Lower leg skin (tissue), 3 donors: ENCODE measurements at regions not wholly inside any gene's neighbourhood (a gene's known extent, or its start where the extent isn't known, plus 50 kb on each side); places are given as distances from the start of the nearest gene placed in this dataset.

Experiments
- POLR2A ChIP-seq, 2 donors: fragments of 450-650 bp; IDR thresholded peaks; one replicate each; pipeline ENCODE4 v1.6.1; 2016 to 2017; ENCODE audit warnings: antibody characterized with exemption in 2 of 2, mild to moderate bottlenecking in 1 of 2, moderate library complexity in 1 of 2
- TF ChIP-seq, protein P1 (sequence below), 3 donors: fragments of 450-650 bp; IDR thresholded peaks; one replicate each; pipeline ENCODE4 v1.5.1; 2016; ENCODE audit warnings: antibody characterized with exemption in 3 of 3, mild to moderate bottlenecking in 3 of 3, moderate library complexity in 2 of 3

DNA sequence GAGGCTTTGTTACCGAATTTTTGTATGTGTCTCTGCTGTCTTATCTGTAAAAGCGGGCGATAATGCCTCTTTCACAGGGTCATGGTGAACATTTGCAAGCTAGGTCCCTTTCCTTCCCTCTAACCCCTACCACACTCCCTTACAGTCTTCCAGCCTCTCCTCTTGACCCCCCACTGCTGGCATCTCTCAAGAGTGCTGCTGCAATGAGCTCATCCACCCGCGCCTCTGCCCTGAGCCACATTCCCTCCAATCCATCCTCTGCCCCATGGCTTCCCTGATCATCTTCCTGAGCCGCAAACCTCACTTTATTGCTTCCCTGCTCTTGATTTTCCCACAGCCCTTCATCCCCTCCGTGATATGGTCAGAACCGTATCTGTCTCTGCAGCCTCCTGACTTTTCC lies 343.6 kb downstream of the BCL11B start:
- TF ChIP-seq, protein P1, sequence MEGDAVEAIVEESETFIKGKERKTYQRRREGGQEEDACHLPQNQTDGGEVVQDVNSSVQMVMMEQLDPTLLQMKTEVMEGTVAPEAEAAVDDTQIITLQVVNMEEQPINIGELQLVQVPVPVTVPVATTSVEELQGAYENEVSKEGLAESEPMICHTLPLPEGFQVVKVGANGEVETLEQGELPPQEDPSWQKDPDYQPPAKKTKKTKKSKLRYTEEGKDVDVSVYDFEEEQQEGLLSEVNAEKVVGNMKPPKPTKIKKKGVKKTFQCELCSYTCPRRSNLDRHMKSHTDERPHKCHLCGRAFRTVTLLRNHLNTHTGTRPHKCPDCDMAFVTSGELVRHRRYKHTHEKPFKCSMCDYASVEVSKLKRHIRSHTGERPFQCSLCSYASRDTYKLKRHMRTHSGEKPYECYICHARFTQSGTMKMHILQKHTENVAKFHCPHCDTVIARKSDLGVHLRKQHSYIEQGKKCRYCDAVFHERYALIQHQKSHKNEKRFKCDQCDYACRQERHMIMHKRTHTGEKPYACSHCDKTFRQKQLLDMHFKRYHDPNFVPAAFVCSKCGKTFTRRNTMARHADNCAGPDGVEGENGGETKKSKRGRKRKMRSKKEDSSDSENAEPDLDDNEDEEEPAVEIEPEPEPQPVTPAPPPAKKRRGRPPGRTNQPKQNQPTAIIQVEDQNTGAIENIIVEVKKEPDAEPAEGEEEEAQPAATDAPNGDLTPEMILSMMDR (IDR thresholded peaks at IDR 0.05) = no peak
- no peak for TF ChIP-seq POLR2A (IDR thresholded peaks at IDR 0.05)
